PC-9 (cell line): ENCODE measurements at regions not wholly inside any gene's neighbourhood (a gene's known extent, or its start where the extent isn't known, plus 50 kb on each side); places are given as distances from the start of the nearest gene placed in this dataset.

Experiments
- EZH2 ChIP-seq: fragments of 200-600 bp; sonication (generic); IDR thresholded peaks from 2 replicates; pipeline ENCODE4 v1.8.0; 2017; ENCODE audit warnings: antibody characterized with exemption, low read depth
- TF ChIP-seq, protein P1 (sequence below): fragments of 200-600 bp; sonication (generic); conservative IDR thresholded peaks from 2 replicates; pipeline ENCODE4 v1.6.1; 2017; ENCODE audit warnings: mixed run types, antibody characterized with exemption, mild to moderate bottlenecking, moderate library complexity

DNA sequence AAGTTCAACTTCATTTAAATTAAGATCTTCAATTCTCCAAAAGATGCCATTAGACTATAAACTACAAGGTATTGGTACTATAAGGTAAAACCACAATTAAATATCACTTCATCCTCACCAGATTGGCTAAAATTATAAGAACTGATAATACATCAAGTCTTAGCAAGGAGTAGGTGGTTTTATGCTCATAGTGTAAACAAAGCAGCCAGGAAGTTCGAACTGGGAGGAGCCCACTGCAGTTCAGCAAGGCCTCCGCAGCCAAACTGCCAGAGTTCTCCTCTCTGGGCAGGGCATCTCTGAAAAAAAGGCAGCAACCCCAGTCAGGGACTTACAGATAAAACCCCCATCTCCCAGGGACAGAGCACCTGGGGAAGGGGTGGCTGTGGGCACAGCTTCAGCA is 91.6 kb upstream of the SETMAR start:
- no peak for TF ChIP-seq EZH2
- TF ChIP-seq, protein P1, sequence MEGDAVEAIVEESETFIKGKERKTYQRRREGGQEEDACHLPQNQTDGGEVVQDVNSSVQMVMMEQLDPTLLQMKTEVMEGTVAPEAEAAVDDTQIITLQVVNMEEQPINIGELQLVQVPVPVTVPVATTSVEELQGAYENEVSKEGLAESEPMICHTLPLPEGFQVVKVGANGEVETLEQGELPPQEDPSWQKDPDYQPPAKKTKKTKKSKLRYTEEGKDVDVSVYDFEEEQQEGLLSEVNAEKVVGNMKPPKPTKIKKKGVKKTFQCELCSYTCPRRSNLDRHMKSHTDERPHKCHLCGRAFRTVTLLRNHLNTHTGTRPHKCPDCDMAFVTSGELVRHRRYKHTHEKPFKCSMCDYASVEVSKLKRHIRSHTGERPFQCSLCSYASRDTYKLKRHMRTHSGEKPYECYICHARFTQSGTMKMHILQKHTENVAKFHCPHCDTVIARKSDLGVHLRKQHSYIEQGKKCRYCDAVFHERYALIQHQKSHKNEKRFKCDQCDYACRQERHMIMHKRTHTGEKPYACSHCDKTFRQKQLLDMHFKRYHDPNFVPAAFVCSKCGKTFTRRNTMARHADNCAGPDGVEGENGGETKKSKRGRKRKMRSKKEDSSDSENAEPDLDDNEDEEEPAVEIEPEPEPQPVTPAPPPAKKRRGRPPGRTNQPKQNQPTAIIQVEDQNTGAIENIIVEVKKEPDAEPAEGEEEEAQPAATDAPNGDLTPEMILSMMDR, result no peak
